ENCODE measurements at regions not wholly inside any gene's neighbourhood (a gene's known extent, or its start where the extent isn't known, plus 50 kb on each side); places are given as distances from the start of the nearest gene placed in this dataset.
A peak's percentile ranks its signal among the peaks of the same experiment; 100 is the strongest.

- in situ Hi-C loops (cut with MboI; ENCODE audit: low pct_unique_long_range_greater_than_20kb in 2 of 9, low sequenced_read_pairs in 9 of 9, unreplicated experiment in 9 of 9) = no loop called here
- WGBS, 10 experiments = 19 to 100% (median 90%) methylated on average over 1 to 2 of the region's 2 CpGs; no CpG with 5 or more reads in 1 of the 10 experiments
- peak in 7 of 8 experiments; percentile 50 to 78 (median 61) for ATAC-seq (replicated peaks in 6 of 8)
- H3K4me3 ChIP-seq = no peak overlapping the region
- no peak overlapping the region for H3K27ac ChIP-seq
- no peaks in the 10 kb centered on the region for H3K4me1 ChIP-seq (replicated peaks in 1 of 2)
These were observed 1825.1 kb upstream of the IGFBP7 start for GRCh38 chr4:58935332-58935731.

DNA sequence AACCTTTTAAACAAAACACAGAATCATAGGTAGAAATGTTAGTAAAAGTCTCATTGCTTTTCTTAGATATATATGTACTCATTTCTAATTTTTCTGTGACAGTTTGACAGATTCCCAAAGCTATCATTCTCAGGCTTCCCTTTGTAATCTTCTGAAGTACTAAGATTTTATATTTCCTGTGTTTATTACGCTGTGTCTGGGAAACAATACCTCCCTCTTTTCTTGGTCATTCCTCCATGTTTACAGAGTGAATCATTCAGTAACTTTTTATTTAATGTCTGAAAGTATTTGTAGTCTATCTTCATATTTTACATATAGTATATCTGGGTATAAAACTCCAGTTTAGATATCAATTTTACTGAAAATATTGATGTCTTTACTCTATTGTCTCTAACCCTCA lies 1826.3 kb upstream of the IGFBP7 start:
- in situ Hi-C loops (cut with MboI; ENCODE audit: low pct_unique_long_range_greater_than_20kb in 2 of 9, low sequenced_read_pairs in 9 of 9, unreplicated experiment in 9 of 9) = no loop called here
- 7 to 100% (median 81%) methylated on average over 1 of the region's 1 CpG; no CpG with 5 or more reads in 2 of the 10 experiments for WGBS, 10 experiments
- Histone ChIP-seq H3K4me1 (replicated peaks in 1 of 2) (no peaks in the 10 kb centered on the region), H3K27ac (no peak overlapping the region), H3K4me3 (no peak overlapping the region)
- no peak for ATAC-seq (replicated peaks in 6 of 8)

- Histone ChIP-seq H3K4me3 (no peak overlapping the region), H3K27ac (no peak overlapping the region), H3K4me1 (replicated peaks in 1 of 2) (no peaks in the 10 kb centered on the region)
- no peak for ATAC-seq (replicated peaks in 6 of 8)
- WGBS, 10 experiments = 0 to 100% (median 85%) methylated on average over 1 to 3 of the region's 3 CpGs
- in situ Hi-C loops (cut with MboI; ENCODE audit: low pct_unique_long_range_greater_than_20kb in 2 of 9, low sequenced_read_pairs in 9 of 9, unreplicated experiment in 9 of 9) = no loop called here
These were observed 1830.0 kb upstream of the IGFBP7 start for GRCh38 chr4:58940167-58940566.

DNA sequence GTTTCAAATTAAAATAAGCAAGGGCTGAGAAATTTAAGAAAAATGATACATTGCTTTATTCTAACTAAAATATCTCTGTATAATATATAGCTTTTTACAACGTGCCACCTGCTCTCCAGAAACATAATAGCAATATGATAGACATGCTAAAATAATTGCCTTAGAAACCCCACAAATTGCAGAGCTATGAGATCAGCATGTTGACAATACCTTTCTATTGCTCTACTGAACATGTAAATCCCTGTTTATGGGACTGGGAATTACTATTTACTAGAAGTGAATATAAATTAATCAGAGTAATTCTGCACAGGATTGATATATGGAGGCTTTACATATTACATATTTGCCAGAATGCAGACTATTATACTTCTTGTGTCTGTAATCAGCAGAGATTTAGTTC lies 1831.1 kb upstream of the IGFBP7 start:
- Histone ChIP-seq H3K4me1 (replicated peaks in 1 of 2) (no peaks in the 10 kb centered on the region), H3K27ac (no peak overlapping the region), H3K4me3 (no peak overlapping the region)
- in situ Hi-C loops (cut with MboI; ENCODE audit: low pct_unique_long_range_greater_than_20kb in 2 of 9, low sequenced_read_pairs in 9 of 9, unreplicated experiment in 9 of 9) = no loop called here
- WGBS, 10 experiments = 0 to 60% (median 0%) methylated on average over 1 of the region's 1 CpG; no CpG with 5 or more reads in 2 of the 10 experiments
- peak in 5 of 8 experiments; percentile 42 to 65 (median 44) for ATAC-seq (replicated peaks in 6 of 8)

DNA sequence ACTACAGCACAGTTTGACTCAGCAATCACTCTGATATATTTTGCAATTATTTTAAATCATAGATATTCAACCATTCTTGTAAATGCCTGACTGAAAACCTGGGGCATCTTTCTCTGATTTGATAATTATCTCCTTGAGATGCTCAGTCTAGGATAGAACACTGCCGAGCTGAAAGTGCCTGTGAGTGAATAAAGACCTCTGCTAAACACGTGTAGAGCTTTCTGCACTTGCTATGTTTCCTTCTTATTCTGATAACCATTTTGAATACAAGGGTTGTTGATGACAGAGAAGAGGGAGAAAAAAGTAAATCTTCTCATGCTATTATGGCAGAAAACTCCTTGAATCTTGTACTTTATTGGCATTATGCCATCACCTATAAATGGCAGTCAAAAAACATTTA lies 1843.4 kb upstream of the IGFBP7 start:
- no peak for ATAC-seq (replicated peaks in 6 of 8)
- WGBS, 10 experiments = 0 to 86% (median 32%) methylated on average over 1 to 2 of the region's 2 CpGs; no CpG with 5 or more reads in 2 of the 10 experiments
- Histone ChIP-seq H3K27ac (no peak overlapping the region), H3K4me3 (no peak overlapping the region), H3K4me1 (replicated peaks in 1 of 2) (no peaks in the 10 kb centered on the region)
- in situ Hi-C loops (cut with MboI; ENCODE audit: low pct_unique_long_range_greater_than_20kb in 2 of 9, low sequenced_read_pairs in 9 of 9, unreplicated experiment in 9 of 9) = loop anchor here in 2 of 9 experiments (25.0 kb wide), 1 partner anchor 91 kb away; no protein-coding TSS in a partner anchor

GRCh38 chr4:58957711-58958110 lies 1847.5 kb upstream of the IGFBP7 start:
- H3K27ac ChIP-seq = no peak overlapping the region
- in situ Hi-C loops (cut with MboI; ENCODE audit: low pct_unique_long_range_greater_than_20kb in 2 of 9, low sequenced_read_pairs in 9 of 9, unreplicated experiment in 9 of 9) = loop anchor here in 2 of 9 experiments (25.0 kb wide), 1 partner anchor 95 kb away; no protein-coding TSS in a partner anchor
- no peaks in the 10 kb centered on the region for H3K4me1 ChIP-seq (replicated peaks in 1 of 2)
- ATAC-seq (replicated peaks in 6 of 8) = no peak
- WGBS, 10 experiments = 0 to 100% (median 87%) methylated on average over 1 to 4 of the region's 4 CpGs
- no peak overlapping the region for H3K4me3 ChIP-seq

GRCh38 chr4:58961283-58961682 lies 1851.1 kb upstream of the IGFBP7 start:
- in situ Hi-C loops (cut with MboI; ENCODE audit: low pct_unique_long_range_greater_than_20kb in 2 of 9, low sequenced_read_pairs in 9 of 9, unreplicated experiment in 9 of 9) = loop anchor here in 2 of 9 experiments (25.0 kb wide), 1 partner anchor 99 kb away; no protein-coding TSS in a partner anchor
- Histone ChIP-seq H3K4me3 (no peak overlapping the region), H3K27ac (no peak overlapping the region), H3K4me1 (replicated peaks in 1 of 2) (no peaks in the 10 kb centered on the region)
- no peak for ATAC-seq (replicated peaks in 6 of 8)
- 0 to 100% (median 60%) methylated on average over 1 to 2 of the region's 2 CpGs; no CpG with 5 or more reads in 1 of the 10 experiments for WGBS, 10 experiments

GRCh38 chr4:58961925-58962324 lies 1851.7 kb upstream of the IGFBP7 start:
- ATAC-seq (replicated peaks in 6 of 8) = no peak
- Histone ChIP-seq H3K4me3 (no peak overlapping the region), H3K4me1 (replicated peaks in 1 of 2) (no peaks in the 10 kb centered on the region), H3K27ac (no peak overlapping the region)
- 0 to 100% (median 50%) methylated on average over 1 to 2 of the region's 2 CpGs; no CpG with 5 or more reads in 1 of the 10 experiments for WGBS, 10 experiments
- in situ Hi-C loops (cut with MboI; ENCODE audit: low pct_unique_long_range_greater_than_20kb in 2 of 9, low sequenced_read_pairs in 9 of 9, unreplicated experiment in 9 of 9) = loop anchor here in 2 of 9 experiments (25.0 kb wide), 1 partner anchor 100 kb away; no protein-coding TSS in a partner anchor

DNA sequence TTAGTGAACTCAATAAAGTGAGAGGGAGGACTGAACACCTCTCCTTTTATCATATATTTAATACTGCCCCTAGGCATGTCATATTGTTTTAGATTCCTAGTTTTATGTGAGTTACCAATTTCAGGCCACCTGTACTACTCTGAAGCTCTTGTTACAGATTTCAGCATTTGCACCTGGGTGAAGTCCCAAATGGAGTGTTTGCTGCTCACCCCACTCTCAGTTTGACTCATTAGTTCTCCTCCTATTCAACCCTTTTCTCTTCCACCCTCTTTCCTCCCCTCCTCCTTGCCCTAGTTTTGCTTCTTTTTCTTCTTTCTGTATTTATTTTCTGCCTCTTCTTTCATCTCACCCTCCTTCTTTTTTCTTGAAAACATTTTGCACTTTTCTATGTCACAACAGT lies 1852.2 kb upstream of the IGFBP7 start:
- in situ Hi-C loops (cut with MboI; ENCODE audit: low pct_unique_long_range_greater_than_20kb in 2 of 9, low sequenced_read_pairs in 9 of 9, unreplicated experiment in 9 of 9) = loop anchor here in 2 of 9 experiments (25.0 kb wide), 1 partner anchor 100 kb away; no protein-coding TSS in a partner anchor
- H3K4me1 ChIP-seq (replicated peaks in 1 of 2) = no peaks in the 10 kb centered on the region
- no peak overlapping the region for H3K27ac ChIP-seq
- ATAC-seq (replicated peaks in 6 of 8) = no peak
- no peak overlapping the region for H3K4me3 ChIP-seq

DNA sequence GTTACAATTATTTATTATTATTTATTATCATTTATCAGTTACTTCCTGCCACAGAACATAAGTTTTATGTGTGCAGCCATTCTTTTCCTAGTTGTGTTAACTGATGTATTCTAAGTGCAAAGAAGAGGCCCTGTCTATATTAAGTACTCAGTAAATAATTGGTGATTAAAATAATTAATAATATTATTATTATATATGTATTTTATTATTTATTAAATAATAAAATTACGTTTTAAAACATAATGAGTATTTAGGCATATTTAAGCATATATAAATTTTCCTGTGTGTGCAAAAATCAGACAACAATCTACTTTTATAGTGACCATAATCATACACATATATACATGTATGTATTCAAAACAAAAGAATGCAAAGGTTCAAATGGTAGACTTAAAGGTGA lies 1871.6 kb upstream of the IGFBP7 start:
- H3K27ac ChIP-seq = no peak overlapping the region
- WGBS, 10 experiments = 0 to 44% (median 24%) methylated on average over 1 of the region's 1 CpG; no CpG with 5 or more reads in 4 of the 10 experiments
- H3K4me1 ChIP-seq (replicated peaks in 1 of 2) = no peaks in the 10 kb centered on the region
- H3K4me3 ChIP-seq = no peak overlapping the region
- ATAC-seq (replicated peaks in 6 of 8) = no peak
- in situ Hi-C loops (cut with MboI; ENCODE audit: low pct_unique_long_range_greater_than_20kb in 2 of 9, low sequenced_read_pairs in 9 of 9, unreplicated experiment in 9 of 9) = no loop called here

DNA sequence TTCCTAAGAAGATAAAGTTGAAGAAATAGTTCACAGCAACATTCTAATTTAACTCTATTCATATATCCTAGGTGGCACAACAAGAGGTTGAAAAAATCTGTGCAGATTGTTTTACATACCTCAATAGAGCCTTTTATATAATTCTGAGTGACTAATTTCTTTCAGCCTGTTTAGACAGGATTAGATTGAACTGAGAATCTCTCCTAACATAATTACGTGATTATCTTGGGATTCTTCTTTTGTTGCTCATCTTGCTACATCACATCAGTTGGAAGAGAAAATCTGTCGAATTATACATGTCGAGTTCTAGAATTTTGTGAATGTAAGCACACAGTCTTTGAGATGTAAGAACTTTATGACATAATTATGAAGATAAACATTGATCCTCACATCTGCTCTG lies 1873.7 kb upstream of the IGFBP7 start:
- Histone ChIP-seq H3K27ac (no peak overlapping the region), H3K4me1 (replicated peaks in 1 of 2) (no peaks in the 10 kb centered on the region), H3K4me3 (no peak overlapping the region)
- 0 to 100% (median 73%) methylated on average over 1 to 3 of the region's 3 CpGs for WGBS, 10 experiments
- in situ Hi-C loops (cut with MboI; ENCODE audit: low pct_unique_long_range_greater_than_20kb in 2 of 9, low sequenced_read_pairs in 9 of 9, unreplicated experiment in 9 of 9) = no loop called here
- ATAC-seq (replicated peaks in 6 of 8) = peak in 1 of 8 experiments; percentile 43

DNA sequence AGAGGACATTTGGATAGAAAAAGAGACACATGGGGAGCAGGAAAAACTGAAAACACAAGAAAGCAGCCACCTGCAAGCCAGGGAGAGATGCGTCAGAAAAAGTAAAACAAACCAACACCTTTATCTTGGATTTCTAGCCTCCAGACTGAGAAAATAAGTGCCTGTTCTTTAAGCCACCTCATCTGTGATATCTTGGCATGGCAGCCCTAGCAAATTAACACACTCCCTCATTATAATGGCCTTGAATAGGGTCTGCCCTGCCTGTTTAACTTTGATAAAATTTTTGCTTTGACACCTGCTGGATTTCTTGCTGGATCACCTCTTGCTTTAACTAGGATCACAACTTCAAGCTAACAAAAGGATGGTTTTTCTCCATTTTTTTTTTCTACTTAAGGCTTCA lies 1892.0 kb upstream of the IGFBP7 start:
- Histone ChIP-seq H3K27ac (no peak overlapping the region), H3K4me3 (no peak overlapping the region), H3K4me1 (replicated peaks in 1 of 2) (no peaks in the 10 kb centered on the region)
- no peak for ATAC-seq (replicated peaks in 6 of 8)
- in situ Hi-C loops (cut with MboI; ENCODE audit: low pct_unique_long_range_greater_than_20kb in 2 of 9, low sequenced_read_pairs in 9 of 9, unreplicated experiment in 9 of 9) = loop anchor here in 1 of 9 experiments (25.0 kb wide), 1 partner anchor 140 kb away; no protein-coding TSS in a partner anchor
- WGBS, 10 experiments = 0 to 100% (median 60%) methylated on average over 1 of the region's 1 CpG; no CpG with 5 or more reads in 3 of the 10 experiments

DNA sequence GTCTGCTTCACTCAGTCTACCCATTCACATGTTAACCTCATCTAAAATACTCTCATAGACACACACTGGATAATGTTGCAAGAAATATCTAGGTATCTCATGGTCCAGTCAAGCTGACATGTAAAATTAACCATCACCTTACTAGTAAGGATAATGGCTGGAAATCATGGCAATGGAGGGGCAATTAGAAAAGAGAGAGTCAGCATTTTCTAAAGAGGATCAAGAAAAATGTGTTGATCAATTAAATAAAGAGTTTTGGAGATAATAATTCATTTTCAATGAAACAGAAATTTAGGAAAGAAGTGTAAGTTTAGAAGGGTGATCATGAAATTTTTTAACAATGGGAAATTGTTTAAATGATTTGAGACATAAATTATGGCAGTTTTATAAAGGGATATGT lies 1914.1 kb upstream of the IGFBP7 start:
- in situ Hi-C loops (cut with MboI; ENCODE audit: low pct_unique_long_range_greater_than_20kb in 2 of 9, low sequenced_read_pairs in 9 of 9, unreplicated experiment in 9 of 9) = loop anchor here in 1 of 9 experiments (25.0 kb wide), 1 partner anchor 162 kb away; no protein-coding TSS in a partner anchor
- no peak for ATAC-seq (replicated peaks in 6 of 8)
- H3K4me1 ChIP-seq (replicated peaks in 1 of 2) = no peaks in the 10 kb centered on the region
- H3K4me3 ChIP-seq = no peak overlapping the region
- no peak overlapping the region for H3K27ac ChIP-seq

DNA sequence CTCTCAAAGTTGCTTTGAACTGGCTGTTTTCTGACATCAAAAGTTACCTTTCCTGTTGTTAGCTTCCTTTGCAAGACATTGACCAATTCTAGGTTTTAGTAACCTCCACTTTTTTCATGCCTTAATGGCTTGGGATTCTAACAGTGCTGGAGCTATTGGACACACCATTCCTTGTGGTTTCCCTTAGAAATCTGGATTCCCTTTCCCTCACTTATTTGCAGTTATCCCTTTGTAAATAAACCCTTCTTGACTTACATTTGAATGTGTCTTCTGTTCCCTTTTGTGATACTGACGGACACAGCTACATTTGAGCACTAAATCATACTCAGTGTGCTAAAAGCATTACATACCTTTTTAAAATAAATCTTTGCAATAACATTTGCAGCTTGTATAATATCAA lies 1927.6 kb upstream of the IGFBP7 start:
- H3K27ac ChIP-seq = no peak overlapping the region
- 0 to 60% (median 44%) methylated on average over 1 of the region's 1 CpG; no CpG with 5 or more reads in 4 of the 10 experiments for WGBS, 10 experiments
- peak in 3 of 8 experiments; percentile 15 to 97 (median 22) for ATAC-seq (replicated peaks in 6 of 8)
- in situ Hi-C loops (cut with MboI; ENCODE audit: low pct_unique_long_range_greater_than_20kb in 2 of 9, low sequenced_read_pairs in 9 of 9, unreplicated experiment in 9 of 9) = no loop called here
- peaks cover 0 to 2% of the 10 kb centered on the region in 2 donors for H3K4me1 ChIP-seq (replicated peaks in 1 of 2)
- no peak overlapping the region for H3K4me3 ChIP-seq
